DOHH2 (cell line): ENCODE measurements at regions not wholly inside any gene's neighbourhood (a gene's known extent, or its start where the extent isn't known, plus 50 kb on each side); places are given as distances from the start of the nearest gene placed in this dataset.

Experiments
- CTCF ChIP-seq: fragments of 200-600 bp; sonication (generic); IDR thresholded peaks from one replicate; pipeline ENCODE4 v1.5.1; 2014; ENCODE audit warnings: antibody characterized with exemption, mild to moderate bottlenecking, low read depth, low read length; ENCODE audit not compliant: poor library complexity, severe bottlenecking
- EZH2phosphoT487 ChIP-seq: fragments of 200-600 bp; sonication (generic); IDR thresholded peaks from 2 replicates; pipeline ENCODE4 v1.6.1; 2017; ENCODE audit warnings: borderline replicate concordance, mild to moderate bottlenecking, antibody characterized with exemption, low read length, moderate library complexity, mixed read lengths

- TF ChIP-seq EZH2phosphoT487 (no peak), CTCF (no peak)
Observed at GRCh38 chr3:117927825-117928224, 1106.8 kb downstream of the IGSF11 start.
